HCT116 (cell line): ENCODE measurements at regions not wholly inside any gene's neighbourhood (a gene's known extent, or its start where the extent isn't known, plus 50 kb on each side); places are given as distances from the start of the nearest gene placed in this dataset.
A peak's percentile ranks its signal among the peaks of the same experiment; 100 is the strongest.

Experiments used
- ATAC-seq: fragments of 200-7000 bp; cut with Tn5 transposase; 2 replicates; pipeline ENCODE4 v1.9.1; 2020; ENCODE audit warnings: mild to moderate bottlenecking, moderate library complexity
- BruUV-seq: library from RNA; stranded (reverse); fragments of 400-500 nt; replicated peaks from 2 replicates; lab custom pipeline; 2021; lab: Mats Ljungman, UMichigan
- CTCF ChIA-PET: fragments of 300-600 bp; sonication (Branson Sonifier 250); formaldehyde crosslinking; loops from one replicate; lab custom pipeline; 2021; ENCODE audit warnings: antibody characterized with exemption; lab: Charles Lee
- POLR2A ChIA-PET: fragments of 300-600, 350-600 bp; sonication (Branson Sonifier 250); formaldehyde crosslinking; loops from one replicate; lab custom pipeline; 2021; ENCODE audit warnings: antibody characterized with exemption; lab: Charles Lee
- RAD21 ChIA-PET, 2 experiments: fragments of 300-600 bp; sonication (Branson Sonifier 250); formaldehyde crosslinking; loops; one replicate each; lab custom pipeline; 2023; ENCODE audit warnings: low total read pairs in 2 of 2; ENCODE audit not compliant: uncharacterized antibody in 2 of 2, unreplicated experiment in 2 of 2, low non-redundant PET in 1 of 2; lab: Charles Lee
- DNase-seq: peaks from one replicate; pipeline ENCODE4 v3.0.0-alpha.2; 2010; ENCODE audit warnings: low read depth, low spot score
- H2AFZ ChIP-seq: fragments of 200-600 bp; shearing (Covaris generic), sonication (generic); 2 replicates; pipeline ENCODE4 v1.6.1; 2017; ENCODE audit warnings: low read depth, mixed run types, mixed read lengths, antibody characterized with exemption, low read length; ENCODE audit not compliant: poor library complexity, severe bottlenecking
- H3K27ac ChIP-seq: 2 replicates; pipeline ENCODE4 v1.5.1; 2012; ENCODE audit warnings: low read depth, low read length
- H3K27me3 ChIP-seq: fragments of 200-600 bp; sonication (generic); 2 replicates; pipeline ENCODE4 v1.6.1; 2016; ENCODE audit warnings: mixed run types, low read length, mixed read lengths; ENCODE audit not compliant: insufficient read depth
- H3K36me3 ChIP-seq, 2 experiments: fragments of 200-500 bp in 1 of 2; fragments of 200-600 bp in 1 of 2; sonication (Bioruptor generic) in 1 of 2; sonication (generic) in 1 of 2; 2 replicates each; pipeline versions ENCODE4 v1.5.1 to v1.6.1; 2014 to 2016; ENCODE audit warnings: low read length in 2 of 2, inconsistent platforms in 1 of 2, mixed read lengths in 1 of 2, mixed run types in 1 of 2; ENCODE audit not compliant: insufficient read depth in 2 of 2, control insufficient read depth in 1 of 2
- H3K4me1 ChIP-seq, 2 experiments: fragments of 200-600 bp in 1 of 2; sonication (generic) in 1 of 2; 2 replicates each; pipeline versions ENCODE4 v1.5.1 to v1.6.1; 2012 to 2017; ENCODE audit warnings: low read length in 2 of 2, inconsistent platforms in 1 of 2, mild to moderate bottlenecking in 1 of 2, mixed read lengths in 1 of 2, mixed run types in 1 of 2, moderate library complexity in 1 of 2; ENCODE audit not compliant: insufficient read depth in 2 of 2, control insufficient read depth in 1 of 2
- H3K4me2 ChIP-seq: fragments of 200-600 bp; sonication (generic); 2 replicates; pipeline ENCODE4 v1.6.1; 2017; ENCODE audit warnings: mixed run types, low read length, mixed read lengths
- H3K4me3 ChIP-seq, 2 experiments: fragments of 200-600 bp in 1 of 2; sonication (generic) in 1 of 2; replicated peaks in 1 of 2; 2 replicates each; pipeline ENCODE4 v1.5.1; 2011 to 2016; ENCODE audit warnings: low read length in 2 of 2, control low read depth in 1 of 2, low read depth in 1 of 2, mild to moderate bottlenecking in 1 of 2, mixed read lengths in 1 of 2, mixed run types in 1 of 2
- H3K79me2 ChIP-seq: fragments of 200-600 bp; sonication (generic); 2 replicates; pipeline ENCODE4 v1.6.1; 2017; ENCODE audit warnings: mild to moderate bottlenecking, mixed run types, low read length, moderate library complexity, mixed read lengths; ENCODE audit not compliant: insufficient read depth
- H3K9ac ChIP-seq: fragments of 200-600 bp; sonication (generic); 2 replicates; pipeline ENCODE4 v1.6.1; 2016; ENCODE audit warnings: low read length, mixed read lengths
- H3K9me2 ChIP-seq: fragments of 200-600 bp; sonication (generic), shearing (Covaris generic); 2 replicates; pipeline ENCODE4 v1.6.1; 2017; ENCODE audit warnings: mixed run types, mild to moderate bottlenecking, moderate library complexity; ENCODE audit not compliant: insufficient read depth
- H3K9me3 ChIP-seq, 2 experiments: fragments of 200-500 bp in 1 of 2; fragments of 200-600 bp in 1 of 2; sonication (Bioruptor generic) in 1 of 2; sonication (generic) in 1 of 2; 2 replicates each; pipeline ENCODE4 v1.6.1; 2014 to 2017; ENCODE audit warnings: low read length in 2 of 2, mixed read lengths in 2 of 2, inconsistent platforms in 1 of 2, low read depth in 1 of 2, mild to moderate bottlenecking in 1 of 2, mixed run types in 1 of 2, moderate library complexity in 1 of 2; ENCODE audit not compliant: control insufficient read depth in 1 of 2, insufficient read depth in 1 of 2
- H4K20me1 ChIP-seq: fragments of 200-600 bp; sonication (generic), shearing (Covaris generic); 2 replicates; pipeline ENCODE4 v1.6.1; 2017; ENCODE audit warnings: mixed run types, mild to moderate bottlenecking, moderate library complexity; ENCODE audit not compliant: insufficient read depth
- CBX3 ChIP-seq: IDR thresholded peaks from 2 replicates; pipeline ENCODE4 v1.6.1; 2012; ENCODE audit warnings: low read depth
- EGR1 ChIP-seq: IDR thresholded peaks from 2 replicates; pipeline ENCODE4 v1.6.1; 2012; ENCODE audit warnings: low read depth
- ELF1 ChIP-seq: IDR thresholded peaks from 2 replicates; pipeline ENCODE4 v1.6.1; 2012; ENCODE audit warnings: low read depth, borderline replicate concordance
- EZH2 ChIP-seq: fragments of 200-600 bp; sonication (generic); IDR thresholded peaks from 2 replicates; pipeline ENCODE4 v1.6.1; 2017; ENCODE audit warnings: antibody characterized with exemption, mixed run types
- FOSL1 ChIP-seq: IDR thresholded peaks from 2 replicates; pipeline ENCODE4 v1.6.1; 2012; ENCODE audit warnings: low read depth
- JUND ChIP-seq: IDR thresholded peaks from 2 replicates; pipeline ENCODE4 v1.6.1; 2012
- POLR2AphosphoS5 ChIP-seq: IDR thresholded peaks from 2 replicates; pipeline ENCODE4 v1.6.1; 2011; ENCODE audit warnings: mild to moderate bottlenecking, low read depth, low read length, moderate library complexity
- RAD21 ChIP-seq: IDR thresholded peaks from 2 replicates; pipeline ENCODE4 v1.6.1; 2012; ENCODE audit warnings: low read depth, mild to moderate bottlenecking
- TCF7L2 ChIP-seq: IDR thresholded peaks from 2 replicates; pipeline ENCODE4 v1.7.0; 2011; ENCODE audit warnings: borderline replicate concordance, inconsistent platforms; ENCODE audit not compliant: insufficient read depth, insufficient read length; ENCODE audit errors: extremely low read depth
- ZFX ChIP-seq: fragments of 450-650 bp; IDR thresholded peaks from 2 replicates; pipeline ENCODE4 v1.6.1; 2017
- ZNF274 ChIP-seq: fragments of 200-500 bp; sonication (Bioruptor generic); IDR thresholded peaks from 2 replicates; pipeline ENCODE4 v1.6.1; 2014; ENCODE audit warnings: mild to moderate bottlenecking, low read depth, low read length, inconsistent platforms
- intact Hi-C: fragments of 100-400 bp; cut with micrococcal nuclease; formaldehyde crosslinking; loops from 2 replicates; pipeline ENCODE4 v1.10.0; 2022
- TF ChIP-seq, protein P1 (sequence below): IDR thresholded peaks from 2 replicates; pipeline ENCODE4 v1.6.1; 2012
- TF ChIP-seq, protein P2 (sequence below): IDR thresholded peaks from 2 replicates; pipeline ENCODE4 v1.6.1; 2011; ENCODE audit warnings: mild to moderate bottlenecking, low read length, moderate library complexity; ENCODE audit not compliant: insufficient replicate concordance; ENCODE audit errors: extremely low read depth
- TF ChIP-seq, protein P3 (sequence below), 3 experiments: fragments of 200-600 bp in 1 of 3; sonication (generic) in 1 of 3; IDR thresholded peaks in 2 of 3; conservative IDR thresholded peaks in 1 of 3; 2 replicates each; pipeline ENCODE4 v1.5.1; 2012 to 2017; ENCODE audit warnings: low read depth in 2 of 3, low read length in 2 of 3, antibody characterized with exemption in 1 of 3, borderline replicate concordance in 1 of 3, control low read depth in 1 of 3, mild to moderate bottlenecking in 1 of 3, mixed read lengths in 1 of 3, mixed run types in 1 of 3, moderate library complexity in 1 of 3; ENCODE audit not compliant: insufficient read depth in 1 of 3

DNA sequence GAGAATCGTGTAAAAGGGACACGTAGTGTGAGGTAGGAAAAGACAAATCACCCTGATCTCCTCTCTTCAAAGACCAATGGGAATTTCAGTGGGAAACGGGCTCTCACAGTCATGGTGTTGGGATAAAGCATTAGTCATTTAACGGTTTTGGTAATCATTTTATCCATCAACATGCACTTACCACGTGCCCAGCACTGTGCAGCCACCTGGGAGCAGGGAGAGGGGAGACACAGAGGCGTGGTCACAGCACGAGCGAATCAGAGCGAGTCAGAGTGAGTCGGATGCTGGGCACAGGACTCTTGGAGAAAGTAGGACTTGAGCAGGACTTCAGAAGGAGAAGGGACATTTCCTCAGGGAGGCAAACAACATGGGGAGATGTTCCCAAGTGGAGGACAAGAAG lies 130.8 kb downstream of the MINAR1 start:
- Histone ChIP-seq H3K27ac (no peak overlapping the region), H2AFZ (no peak overlapping the region), H3K4me2 (no peak overlapping the region), H3K27me3 (peaks cover 7% of the 10 kb centered on the region; the same call in 1 of the 2 replicates), H3K9me2 (no peaks in the 10 kb centered on the region), H4K20me1 (no peaks in the 10 kb centered on the region), H3K79me2 (no peaks in the 10 kb centered on the region), H3K4me3 (no peak overlapping the region), H3K9me3 (peaks cover 0 to 3% of the 10 kb centered on the region in 2 experiments; a peak in 1 of 4 replicates), H3K9ac (no peak overlapping the region), H3K4me1 (no peaks in the 10 kb centered on the region), H3K36me3 (no peaks in the 10 kb centered on the region)
- no peak for ATAC-seq
- ChIA-PET RAD21 (no interaction called here), CTCF (interaction anchor here (2.5 kb wide), 1 partner anchor 33 kb away, joined by 6 read pairs; no protein-coding TSS in a partner anchor), POLR2A (interaction anchor here (1.0 kb wide), 1 partner anchor 26 kb away, joined by 3 read pairs; no protein-coding TSS in a partner anchor)
- intact Hi-C loops, result no loop called here
- BruUV-seq, result no TSS peak
- no peak for DNase-seq
- no peak for TF ChIP-seq TCF7L2
- TF ChIP-seq, protein P1, sequence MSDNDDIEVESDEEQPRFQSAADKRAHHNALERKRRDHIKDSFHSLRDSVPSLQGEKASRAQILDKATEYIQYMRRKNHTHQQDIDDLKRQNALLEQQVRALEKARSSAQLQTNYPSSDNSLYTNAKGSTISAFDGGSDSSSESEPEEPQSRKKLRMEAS, result peak; percentile 45; the same call in 1 of the 2 replicates

DNA sequence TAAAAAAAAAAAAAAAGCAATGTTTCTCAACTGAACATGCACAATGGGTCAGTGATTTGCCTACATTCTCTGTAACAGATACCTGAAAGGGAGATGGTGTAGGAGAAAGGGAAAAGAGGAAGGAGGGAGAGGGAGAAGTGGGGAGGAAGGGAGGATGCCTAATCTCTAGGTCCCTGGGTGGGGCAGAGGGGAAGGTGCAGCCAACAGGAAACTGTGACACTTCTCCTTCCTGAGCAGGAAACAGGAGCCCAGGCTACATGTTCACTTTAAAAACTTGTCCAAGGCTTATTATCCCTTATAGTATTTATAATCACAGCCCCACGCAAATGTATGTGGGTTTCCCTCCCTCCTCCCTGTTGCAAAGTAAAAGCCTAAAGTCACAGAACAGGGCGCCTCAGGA lies 137.9 kb downstream of the MINAR1 start:
- Histone ChIP-seq H3K9me2 (no peaks in the 10 kb centered on the region), H3K27ac (no peak overlapping the region), H3K79me2 (no peaks in the 10 kb centered on the region), H3K4me1 (no peaks in the 10 kb centered on the region), H3K4me3 (no peak overlapping the region), H3K4me2 (no peak overlapping the region), H3K9me3 (peaks cover 0 to 8% of the 10 kb centered on the region in 2 experiments; a peak in 1 of 4 replicates), H3K36me3 (no peaks in the 10 kb centered on the region), H2AFZ (no peak overlapping the region), H4K20me1 (no peaks in the 10 kb centered on the region), H3K9ac (no peak overlapping the region), H3K27me3 (peaks cover 21% of the 10 kb centered on the region)
- RAD21 ChIA-PET, result no interaction called here
- DNase-seq (no peak), ATAC-seq (no peak)
- CTCF ChIA-PET, result no interaction called here
- BruUV-seq, result no TSS peak
- intact Hi-C loops, result loop anchor here (5.0 kb wide), 1 partner anchor 118 kb away; no protein-coding TSS in a partner anchor
- POLR2A ChIA-PET, result no interaction called here
- TF ChIP-seq POLR2AphosphoS5 (no peak), ZFX (no peak), EZH2 (no peak), TCF7L2 (no peak), FOSL1 (no peak), ZNF274 (no peak), ELF1 (no peak), CBX3 (no peak), EGR1 (no peak), RAD21 (no peak), JUND (no peak)
- TF ChIP-seq, protein P1, result no peak
- TF ChIP-seq, protein P2, sequence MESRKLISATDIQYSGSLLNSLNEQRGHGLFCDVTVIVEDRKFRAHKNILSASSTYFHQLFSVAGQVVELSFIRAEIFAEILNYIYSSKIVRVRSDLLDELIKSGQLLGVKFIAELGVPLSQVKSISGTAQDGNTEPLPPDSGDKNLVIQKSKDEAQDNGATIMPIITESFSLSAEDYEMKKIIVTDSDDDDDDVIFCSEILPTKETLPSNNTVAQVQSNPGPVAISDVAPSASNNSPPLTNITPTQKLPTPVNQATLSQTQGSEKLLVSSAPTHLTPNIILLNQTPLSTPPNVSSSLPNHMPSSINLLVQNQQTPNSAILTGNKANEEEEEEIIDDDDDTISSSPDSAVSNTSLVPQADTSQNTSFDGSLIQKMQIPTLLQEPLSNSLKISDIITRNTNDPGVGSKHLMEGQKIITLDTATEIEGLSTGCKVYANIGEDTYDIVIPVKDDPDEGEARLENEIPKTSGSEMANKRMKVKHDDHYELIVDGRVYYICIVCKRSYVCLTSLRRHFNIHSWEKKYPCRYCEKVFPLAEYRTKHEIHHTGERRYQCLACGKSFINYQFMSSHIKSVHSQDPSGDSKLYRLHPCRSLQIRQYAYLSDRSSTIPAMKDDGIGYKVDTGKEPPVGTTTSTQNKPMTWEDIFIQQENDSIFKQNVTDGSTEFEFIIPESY, result no peak
- TF ChIP-seq, protein P3, sequence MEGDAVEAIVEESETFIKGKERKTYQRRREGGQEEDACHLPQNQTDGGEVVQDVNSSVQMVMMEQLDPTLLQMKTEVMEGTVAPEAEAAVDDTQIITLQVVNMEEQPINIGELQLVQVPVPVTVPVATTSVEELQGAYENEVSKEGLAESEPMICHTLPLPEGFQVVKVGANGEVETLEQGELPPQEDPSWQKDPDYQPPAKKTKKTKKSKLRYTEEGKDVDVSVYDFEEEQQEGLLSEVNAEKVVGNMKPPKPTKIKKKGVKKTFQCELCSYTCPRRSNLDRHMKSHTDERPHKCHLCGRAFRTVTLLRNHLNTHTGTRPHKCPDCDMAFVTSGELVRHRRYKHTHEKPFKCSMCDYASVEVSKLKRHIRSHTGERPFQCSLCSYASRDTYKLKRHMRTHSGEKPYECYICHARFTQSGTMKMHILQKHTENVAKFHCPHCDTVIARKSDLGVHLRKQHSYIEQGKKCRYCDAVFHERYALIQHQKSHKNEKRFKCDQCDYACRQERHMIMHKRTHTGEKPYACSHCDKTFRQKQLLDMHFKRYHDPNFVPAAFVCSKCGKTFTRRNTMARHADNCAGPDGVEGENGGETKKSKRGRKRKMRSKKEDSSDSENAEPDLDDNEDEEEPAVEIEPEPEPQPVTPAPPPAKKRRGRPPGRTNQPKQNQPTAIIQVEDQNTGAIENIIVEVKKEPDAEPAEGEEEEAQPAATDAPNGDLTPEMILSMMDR (IDR thresholded peaks at IDR 0.05 in 2 of 3, conservative IDR thresholded peaks at IDR 0.05 in 1 of 3; ENCODE audit: borderline replicate concordance in 1 of 3, insufficient read depth in 1 of 3, low read depth in 2 of 3, low read length in 2 of 3), result no peak
